Stimulated activated CD8-positive, alpha-beta memory T cell treated with anti-CD3 and anti-CD28 coated beads, Interleukin-7, amount 100 ng/mL, for 48 hours (primary cell): ENCODE measurements at regions not wholly inside any gene's neighbourhood (a gene's known extent, or its start where the extent isn't known, plus 50 kb on each side); places are given as distances from the start of the nearest gene placed in this dataset.
A peak's percentile ranks its signal among the peaks of the same experiment; 100 is the strongest.

Experiments used
- DNase-seq, 2 donors: peaks; one replicate each; pipeline ENCODE4 v3.0.0-alpha.2; 2020; ENCODE audit warnings: low read depth in 1 of 2; ENCODE audit errors: extremely low read depth in 1 of 2

DNA sequence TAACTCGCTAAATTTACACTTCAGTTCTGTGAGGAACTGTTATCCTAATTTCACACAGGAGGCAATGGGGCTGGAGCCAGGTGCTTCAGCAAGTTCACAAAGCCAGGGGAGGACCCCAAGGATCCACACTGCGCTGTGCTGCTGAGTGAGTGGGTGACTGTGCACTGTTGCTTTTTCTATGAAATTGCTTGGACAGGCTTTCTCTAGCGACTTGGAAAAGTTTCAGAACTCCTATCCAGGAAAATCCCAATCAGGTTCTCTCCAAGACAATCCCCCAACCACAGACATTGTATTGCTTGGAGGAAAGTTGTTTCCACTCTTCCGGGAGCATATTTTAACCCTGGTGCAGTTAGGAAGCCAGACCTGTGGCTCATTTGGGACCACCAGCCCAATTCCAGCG, 175.9 kb upstream of the CST7 start:
- no peak for DNase-seq

GRCh38 chr20:24773751-24774201, 175.3 kb upstream of the CST7 start:
- peak in 1 of 2 donors; percentile 4 for DNase-seq

DNA sequence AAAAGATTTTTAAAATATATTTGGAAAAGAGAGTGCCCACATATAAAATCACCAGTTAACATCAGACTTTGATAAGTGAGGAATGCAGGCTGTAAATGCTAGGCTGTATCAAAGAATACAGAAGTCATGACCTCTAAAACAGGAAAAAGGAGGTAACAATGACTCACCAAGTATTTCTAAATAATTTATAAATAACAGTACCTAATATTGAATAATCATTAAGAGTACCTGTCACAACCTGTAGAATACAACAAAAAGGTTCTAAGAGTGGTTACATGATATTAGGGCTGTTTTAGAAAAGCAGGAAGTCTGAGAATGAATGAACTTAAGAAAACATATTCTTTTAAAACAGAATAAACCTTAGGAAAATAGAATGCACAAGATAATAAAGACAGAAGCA, 173.1 kb upstream of the CST7 start:
- DNase-seq, result no peak

DNA sequence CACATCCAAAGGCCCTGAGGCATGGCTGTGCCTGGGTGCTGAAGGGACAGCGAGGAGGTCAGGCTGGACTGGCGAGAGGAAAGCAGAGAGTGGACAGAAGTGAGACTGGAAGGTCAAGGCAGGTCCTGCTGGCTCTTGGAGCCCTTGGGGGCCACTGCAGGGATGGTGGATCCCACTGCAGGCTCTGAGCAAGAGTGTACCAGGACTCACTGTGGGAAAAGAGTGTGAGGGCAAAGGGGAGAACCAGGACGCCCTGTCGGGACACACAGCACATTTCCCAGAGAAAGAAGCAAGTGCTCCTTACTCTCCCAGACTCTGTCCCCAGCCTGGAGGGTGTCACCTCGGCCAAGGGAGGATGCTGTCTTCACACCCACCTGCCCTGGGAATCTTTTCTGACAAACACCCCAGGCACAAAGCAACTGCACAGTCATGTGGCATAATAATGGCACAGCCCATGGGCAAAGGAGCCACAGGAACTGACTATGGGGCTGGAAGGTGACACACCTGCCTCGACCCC, 172.3 kb upstream of the CST7 start:
- no peak for DNase-seq

- no peak for DNase-seq
Observed at GRCh38 chr20:24777746-24778145, 171.3 kb upstream of the CST7 start.

DNA sequence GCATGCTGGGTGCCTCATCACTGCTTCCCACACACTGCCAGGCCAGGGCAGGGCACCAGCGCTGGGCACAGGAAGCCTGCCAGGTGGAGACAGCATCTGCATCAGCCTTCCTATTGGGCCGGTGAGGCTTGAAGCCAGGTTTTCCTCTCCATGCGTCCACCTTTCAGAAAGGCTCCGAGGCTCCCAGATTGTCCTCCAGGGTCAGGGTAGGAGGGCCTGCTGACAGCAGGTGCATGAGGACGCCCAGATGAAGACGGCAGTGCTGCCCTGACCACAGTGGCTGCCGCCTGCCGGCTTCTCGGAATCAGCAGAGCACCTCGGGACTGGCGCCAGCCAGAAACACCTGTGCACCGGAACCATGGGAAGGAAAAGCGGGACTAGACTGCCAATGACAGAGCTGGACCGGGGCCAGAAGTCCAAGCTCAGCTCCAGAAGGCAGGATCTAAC, 170.5 kb upstream of the CST7 start:
- DNase-seq, result no peak

DNA sequence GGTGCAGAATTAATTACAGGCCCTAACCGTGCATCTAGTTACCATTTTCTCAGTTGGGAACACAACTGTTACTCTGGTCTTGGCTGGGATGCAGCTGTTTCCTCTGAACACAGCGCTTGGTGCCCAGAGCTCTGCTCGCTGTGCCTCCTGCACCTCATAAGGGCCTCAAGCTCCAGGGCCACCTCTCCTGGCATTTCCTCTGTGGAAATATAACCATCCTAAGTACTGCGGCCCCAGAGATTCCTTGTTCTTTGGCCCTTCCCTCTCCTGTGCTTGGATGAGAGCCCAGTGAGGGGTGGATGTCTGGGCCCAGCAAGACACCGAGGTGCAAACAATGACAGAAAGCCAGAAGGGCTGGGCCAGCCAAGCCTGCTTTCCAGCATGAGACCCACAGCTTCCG, 169.9 kb upstream of the CST7 start:
- no peak for DNase-seq

GRCh38 chr20:24779946-24780345, 169.1 kb upstream of the CST7 start:
- DNase-seq, result no peak

GRCh38 chr20:24780674-24781417, 168.2 kb upstream of the CST7 start:
- DNase-seq, result no peak

GRCh38 chr20:24781418-24781980, 167.6 kb upstream of the CST7 start:
- no peak for DNase-seq

DNA sequence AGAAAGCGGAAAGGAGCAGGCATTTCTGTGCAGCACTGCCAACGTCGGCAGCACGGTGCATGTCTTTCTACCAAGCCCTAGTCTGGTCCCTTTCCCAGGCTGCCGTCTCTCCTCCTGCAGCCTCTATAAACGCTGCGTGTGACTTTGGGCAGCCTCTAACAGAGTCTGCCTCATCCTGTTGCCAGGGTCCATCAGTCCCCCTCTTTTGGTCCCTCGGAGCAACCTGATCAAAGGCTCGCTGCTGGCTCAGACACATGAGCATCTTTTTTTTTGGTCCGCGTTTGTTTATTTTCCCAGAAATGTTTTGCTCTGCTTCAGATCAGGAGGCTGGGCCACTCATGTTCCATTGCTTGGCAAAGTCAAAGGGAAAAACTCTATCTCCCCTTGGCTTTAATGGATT, 166.8 kb upstream of the CST7 start:
- DNase-seq, result no peak

- no peak for DNase-seq
Observed at GRCh38 chr20:24782801-24783630, 166.1 kb upstream of the CST7 start.

- no peak for DNase-seq
Observed at GRCh38 chr20:24783631-24784492, 165.2 kb upstream of the CST7 start.

- no peak for DNase-seq
Observed at GRCh38 chr20:24784607-24785006, 164.5 kb upstream of the CST7 start.

DNA sequence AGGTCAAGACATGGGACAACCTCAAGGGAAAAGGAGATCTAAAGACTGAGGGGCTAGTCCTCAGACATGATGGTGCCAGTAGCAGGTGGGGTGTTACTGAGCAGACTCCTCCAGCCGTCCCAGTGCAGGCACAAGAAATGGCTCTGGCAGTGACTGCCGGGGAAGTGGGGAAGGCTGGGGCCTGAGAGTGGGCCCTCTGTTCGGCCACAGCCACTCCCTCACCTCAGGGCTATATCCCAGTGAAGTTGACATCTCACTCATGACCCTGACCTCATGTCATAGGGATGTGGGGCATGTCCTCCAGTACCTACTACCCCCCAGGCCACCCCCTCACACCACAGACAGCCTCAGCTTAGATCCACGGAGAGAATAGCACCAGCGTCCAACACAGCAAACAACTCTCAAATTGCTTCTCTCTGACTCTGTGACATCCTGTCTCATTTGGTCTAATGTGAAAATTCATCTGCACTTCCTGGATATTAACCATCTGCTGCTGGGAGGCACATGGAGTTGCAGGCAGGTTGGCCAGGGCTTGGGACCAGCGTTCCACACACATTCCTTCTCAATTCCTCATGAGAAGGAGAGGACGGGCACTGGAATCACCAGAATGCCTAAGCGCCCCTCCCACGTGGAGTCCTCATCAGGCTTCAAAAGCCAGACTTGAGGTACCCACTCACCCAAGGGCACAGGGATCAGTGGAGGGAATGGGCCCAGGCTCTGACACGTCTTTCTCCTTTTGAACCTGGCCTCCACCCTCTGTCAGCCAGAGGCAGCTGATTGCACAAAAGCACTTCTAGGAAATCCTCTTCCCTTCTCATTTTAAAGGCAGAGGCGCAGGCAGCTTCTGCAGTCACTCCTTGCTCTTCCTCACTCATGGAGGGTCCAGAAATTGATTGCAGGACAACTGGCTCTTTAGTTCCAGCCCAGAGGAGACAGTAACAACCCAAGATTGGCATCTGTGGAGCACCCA, 163.6 kb upstream of the CST7 start:
- DNase-seq, result no peak

- DNase-seq, result no peak
Observed at GRCh38 chr20:24786111-24786495, 163.0 kb upstream of the CST7 start.

DNA sequence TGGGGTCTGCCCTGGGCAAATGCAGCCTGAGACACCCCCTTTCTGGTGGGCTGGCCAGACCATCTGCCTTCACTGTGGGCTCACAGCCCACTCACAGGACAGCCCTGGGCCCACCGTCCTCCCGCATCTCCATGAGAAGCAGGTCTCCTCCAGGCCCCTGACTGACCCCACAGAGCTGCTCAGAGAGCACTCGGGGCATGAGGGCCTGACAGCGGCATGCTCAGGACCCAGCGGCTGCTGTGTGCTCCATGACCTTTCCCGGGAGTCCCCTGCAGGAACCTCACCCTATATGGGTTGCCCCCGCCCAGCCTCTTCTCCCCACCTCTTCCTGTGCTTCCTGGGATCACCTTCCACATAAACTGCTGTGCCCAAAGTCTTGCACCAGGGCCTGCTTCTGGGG, 162.4 kb upstream of the CST7 start:
- no peak for DNase-seq

DNA sequence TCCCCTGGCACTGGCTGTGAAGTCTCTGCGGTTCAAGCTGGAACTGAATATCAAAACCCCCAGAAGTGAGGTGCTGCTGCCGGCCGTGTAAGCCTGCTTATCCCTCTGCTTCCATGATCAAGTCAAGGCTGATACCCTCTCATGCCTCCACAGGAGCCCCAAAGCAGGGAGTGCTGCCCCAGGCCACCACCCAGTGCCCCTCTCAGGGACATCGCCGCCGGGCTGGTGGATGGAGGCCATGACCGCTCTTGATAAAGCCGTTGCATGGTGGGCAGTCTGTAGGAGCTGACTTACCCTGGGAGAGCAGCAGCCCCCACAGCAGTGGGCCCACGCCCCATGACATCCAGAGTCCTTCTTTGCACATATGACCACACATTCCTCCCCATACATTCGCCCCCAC, 162.0 kb upstream of the CST7 start:
- DNase-seq, result no peak

DNA sequence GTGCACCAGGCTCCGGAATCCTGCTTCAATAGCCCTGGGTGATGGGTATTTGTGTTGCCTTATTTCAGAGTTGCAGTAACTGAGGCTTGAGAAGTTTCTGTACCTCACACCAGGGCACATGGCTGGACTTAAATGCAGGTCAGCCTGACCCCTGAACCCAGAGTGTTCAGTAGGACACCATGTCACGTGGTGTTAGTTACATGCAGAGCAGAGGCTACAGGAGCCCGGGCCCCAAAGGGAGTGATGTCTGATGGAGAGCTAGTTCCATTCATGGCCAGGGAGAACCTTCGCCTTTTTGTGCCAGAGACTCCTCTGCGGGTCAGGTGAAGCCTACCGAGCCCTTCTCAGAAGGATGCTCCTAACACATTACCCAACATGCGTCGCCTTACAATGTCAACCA, 161.4 kb upstream of the CST7 start:
- DNase-seq, result no peak

GRCh38 chr20:24789877-24790276, 159.2 kb upstream of the CST7 start:
- DNase-seq, result no peak
